Liver (tissue), 7 donors: ENCODE measurements at regions not wholly inside any gene's neighbourhood (a gene's known extent, or its start where the extent isn't known, plus 50 kb on each side); places are given as distances from the start of the nearest gene placed in this dataset.
A peak's percentile ranks its signal among the peaks of the same experiment; 100 is the strongest.

Source experiments
- DNase-seq: peaks from one replicate; pipeline ENCODE4 v3.0.0-alpha.2; 2017; ENCODE audit warnings: low spot score
- H3K27ac ChIP-seq, 2 donors: one replicate each; pipeline ENCODE4 v1.7.0; 2013; ENCODE audit warnings: inconsistent platforms in 2 of 2, low read length in 2 of 2, control low read depth in 1 of 2, low read depth in 1 of 2, mild to moderate bottlenecking in 1 of 2
- H3K27me3 ChIP-seq, 4 donors: one replicate each; pipeline versions ENCODE4 v1.6.1 to v1.7.0; 2013; ENCODE audit warnings: low read length in 3 of 4, inconsistent platforms in 1 of 4, mild to moderate bottlenecking in 1 of 4, moderate library complexity in 1 of 4; ENCODE audit not compliant: control insufficient read depth in 4 of 4, insufficient read depth in 4 of 4
- H3K36me3 ChIP-seq, 4 donors: one replicate each; pipeline versions ENCODE4 v1.6.1 to v1.7.0; 2013; ENCODE audit warnings: low read length in 3 of 4, mild to moderate bottlenecking in 3 of 4, low read depth in 1 of 4, moderate library complexity in 1 of 4; ENCODE audit not compliant: control insufficient read depth in 4 of 4, insufficient read depth in 3 of 4
- H3K4me1 ChIP-seq, 4 donors: one replicate each; pipeline versions ENCODE4 v1.6.1 to v1.7.0; 2013; ENCODE audit warnings: low read length in 3 of 4, mild to moderate bottlenecking in 3 of 4, moderate library complexity in 1 of 4; ENCODE audit not compliant: control insufficient read depth in 4 of 4, insufficient read depth in 4 of 4
- H3K4me3 ChIP-seq, 3 donors: one replicate each; pipeline versions ENCODE4 v1.6.1 to v1.7.0; 2013; ENCODE audit warnings: low read length in 3 of 3, control low read depth in 1 of 3, low read depth in 1 of 3, mild to moderate bottlenecking in 1 of 3
- H3K9ac ChIP-seq, 2 donors: one replicate each; pipeline ENCODE4 v1.7.0; 2013; ENCODE audit warnings: low read length in 2 of 2, mild to moderate bottlenecking in 2 of 2, moderate library complexity in 2 of 2, control low read depth in 1 of 2, low read depth in 1 of 2
- H3K9me3 ChIP-seq, 4 donors: one replicate each; pipeline versions ENCODE4 v1.6.1 to v1.7.0; 2013; ENCODE audit warnings: low read length in 3 of 4; ENCODE audit not compliant: control insufficient read depth in 4 of 4
- EGR1 ChIP-seq, 2 donors: IDR thresholded peaks; 2 replicates each; pipeline ENCODE4 v1.6.1; 2016 to 2018; ENCODE audit warnings: antibody characterized with exemption in 2 of 2, low read depth in 2 of 2
- FOXA2 ChIP-seq: IDR thresholded peaks from 2 replicates; pipeline ENCODE4 v1.6.1; 2016; ENCODE audit warnings: antibody characterized with exemption
- GABPA ChIP-seq, 2 donors: IDR thresholded peaks in 1 of 2; conservative IDR thresholded peaks in 1 of 2; 2 replicates each; pipeline ENCODE4 v1.6.1; 2016; ENCODE audit warnings: antibody characterized with exemption in 2 of 2, mild to moderate bottlenecking in 1 of 2, moderate library complexity in 1 of 2
- HNF4A ChIP-seq, 2 donors: conservative IDR thresholded peaks; 2 replicates each; pipeline ENCODE4 v1.6.1; 2016; ENCODE audit warnings: antibody characterized with exemption in 2 of 2, mild to moderate bottlenecking in 2 of 2
- HNF4G ChIP-seq: IDR thresholded peaks from 2 replicates; pipeline ENCODE4 v1.6.1; 2016; ENCODE audit warnings: antibody characterized with exemption
- JUND ChIP-seq, 2 donors: IDR thresholded peaks; 2 replicates each; pipeline ENCODE4 v1.6.1; 2016; ENCODE audit warnings: antibody characterized with exemption in 2 of 2
- NR2F2 ChIP-seq: IDR thresholded peaks from 2 replicates; pipeline ENCODE4 v1.6.1; 2016; ENCODE audit warnings: antibody characterized with exemption
- RAD21 ChIP-seq, 2 donors: IDR thresholded peaks; 2 replicates each; pipeline ENCODE4 v1.6.1; 2016; ENCODE audit warnings: antibody characterized with exemption in 2 of 2, mild to moderate bottlenecking in 2 of 2
- REST ChIP-seq: IDR thresholded peaks from 2 replicates; pipeline ENCODE4 v1.6.1; 2016; ENCODE audit warnings: antibody characterized with exemption, mild to moderate bottlenecking
- RXRA ChIP-seq, 2 donors: IDR thresholded peaks; 2 replicates each; pipeline ENCODE4 v1.6.1; 2017 to 2018; ENCODE audit warnings: antibody characterized with exemption in 2 of 2, mild to moderate bottlenecking in 1 of 2
- SP1 ChIP-seq: IDR thresholded peaks from 2 replicates; pipeline ENCODE4 v1.6.1; 2018; ENCODE audit warnings: antibody characterized with exemption, mild to moderate bottlenecking
- TAF1 ChIP-seq: conservative IDR thresholded peaks from 2 replicates; pipeline ENCODE4 v1.6.1; 2016; ENCODE audit warnings: antibody characterized with exemption, mild to moderate bottlenecking
- ZBTB33 ChIP-seq: IDR thresholded peaks from 2 replicates; pipeline ENCODE4 v1.6.1; 2016; ENCODE audit warnings: antibody characterized with exemption
- WGBS: extraction: QIAGEN DNeasy Blood & Tissue Kit; methylation state at CpG from one replicate; pipeline ENCODE4 v1.1.7; 2013; 5-methylcytosine and 5-hydroxymethylcytosine counted together
- donor health status: healthy.
- donor health status: healthy.
- donor health status: healthy.
- donor health status: healthy.

GRCh38 chr12:85489194-85489593, 209.2 kb downstream of the ALX1 start:
- 32% methylated on average over 1 of the region's 1 CpG for WGBS
- TF ChIP-seq ZBTB33, result no peak
- TF ChIP-seq JUND (IDR thresholded peaks at IDR 0.05), result no peak
- TF ChIP-seq SP1, result no peak
- no peak for TF ChIP-seq TAF1
- TF ChIP-seq REST, result no peak
- TF ChIP-seq RXRA (IDR thresholded peaks at IDR 0.05), result no peak
- no peak for TF ChIP-seq HNF4G
- no peak for DNase-seq
- H3K27ac ChIP-seq, result no peak overlapping the region
- H3K9me3 ChIP-seq, result no peaks in the 10 kb centered on the region
- no peaks in the 10 kb centered on the region for H3K27me3 ChIP-seq
- no peak overlapping the region for H3K9ac ChIP-seq
- H3K4me3 ChIP-seq, result no peak overlapping the region
- H3K36me3 ChIP-seq, result no peaks in the 10 kb centered on the region
- H3K4me1 ChIP-seq, result no peaks in the 10 kb centered on the region

GRCh38 chr12:85504164-85504563, 224.1 kb downstream of the ALX1 start:
- TF ChIP-seq NR2F2, result no peak
- TF ChIP-seq GABPA (IDR thresholded peaks at IDR 0.05 in 1 of 2, conservative IDR thresholded peaks at IDR 0.05 in 1 of 2), result no peak
- peak; percentile 28 to 48 for TF ChIP-seq HNF4A (conservative IDR thresholded peaks at IDR 0.05)
- Histone ChIP-seq H3K9ac (no peak overlapping the region), H3K4me1 (peaks cover 3 to 10% (median 6%) of the 10 kb centered on the region in 4 donors), H3K36me3 (no peaks in the 10 kb centered on the region), H3K27ac (no peak overlapping the region), H3K9me3 (no peaks in the 10 kb centered on the region), H3K27me3 (no peaks in the 10 kb centered on the region), H3K4me3 (no peak overlapping the region)
- no peak for DNase-seq
- WGBS, result 36% methylated on average over 2 of the region's 2 CpGs

GRCh38 chr12:85504624-85505023, 224.6 kb downstream of the ALX1 start:
- H3K27me3 ChIP-seq, result no peaks in the 10 kb centered on the region
- 83% methylated on average over 4 of the region's 4 CpGs for WGBS
- TF ChIP-seq GABPA (IDR thresholded peaks at IDR 0.05 in 1 of 2, conservative IDR thresholded peaks at IDR 0.05 in 1 of 2), result no peak
- no peak for TF ChIP-seq EGR1 (IDR thresholded peaks at IDR 0.05; ENCODE audit: low read depth in 2 of 2)
- no peak for TF ChIP-seq FOXA2
- TF ChIP-seq JUND (IDR thresholded peaks at IDR 0.05), result no peak
- TF ChIP-seq RXRA (IDR thresholded peaks at IDR 0.05), result no peak
- TF ChIP-seq HNF4G, result no peak
- no peak for TF ChIP-seq NR2F2
- no peak for TF ChIP-seq RAD21 (IDR thresholded peaks at IDR 0.05)
- no peak overlapping the region for H3K4me3 ChIP-seq
- no peaks in the 10 kb centered on the region for H3K36me3 ChIP-seq
- no peak for DNase-seq
- H3K4me1 ChIP-seq, result peaks cover 3 to 10% (median 6%) of the 10 kb centered on the region in 4 donors
- no peaks in the 10 kb centered on the region for H3K9me3 ChIP-seq
- no peak overlapping the region for H3K27ac ChIP-seq
- H3K9ac ChIP-seq, result no peak overlapping the region
